MM.1S (cell line): ENCODE measurements at regions not wholly inside any gene's neighbourhood (a gene's known extent, or its start where the extent isn't known, plus 50 kb on each side); places are given as distances from the start of the nearest gene placed in this dataset.

Experiments used
- DNase-seq: peaks from one replicate; pipeline ENCODE4 v3.0.0-alpha.2; 2015
- H2AFZ ChIP-seq: fragments of 300-600 bp; sonication (generic); 2 replicates; pipeline ENCODE4 v1.6.0; 2016; ENCODE audit warnings: antibody characterized with exemption, low read length
- H3F3A ChIP-seq: fragments of 300-600 bp; sonication (generic); 2 replicates; pipeline ENCODE4 v1.6.1; 2016; ENCODE audit warnings: mild to moderate bottlenecking, antibody characterized with exemption, low read length, moderate library complexity, mixed read lengths; ENCODE audit not compliant: insufficient read depth
- H3K27ac ChIP-seq: fragments of 300-600 bp; sonication (generic); 2 replicates; pipeline ENCODE4 v1.5.1; 2016; ENCODE audit warnings: mild to moderate bottlenecking, low read length
- H3K27me3 ChIP-seq: fragments of 300-600 bp; sonication (generic); replicated peaks from 2 replicates; pipeline ENCODE4 v1.6.0; 2016; ENCODE audit warnings: low read length; ENCODE audit not compliant: insufficient read depth
- H3K36me3 ChIP-seq: fragments of 300-600 bp; sonication (generic); replicated peaks from 2 replicates; pipeline ENCODE4 v1.6.1; 2016; ENCODE audit warnings: mild to moderate bottlenecking, low read length, mixed read lengths; ENCODE audit not compliant: insufficient read depth
- H3K4me1 ChIP-seq: fragments of 300-600 bp; sonication (generic); 2 replicates; pipeline ENCODE4 v1.6.1; 2016; ENCODE audit warnings: low read length, mixed read lengths
- H3K4me2 ChIP-seq: fragments of 300-600 bp; sonication (generic); 2 replicates; pipeline ENCODE4 v1.6.0; 2016; ENCODE audit warnings: low read depth, low read length
- H3K4me3 ChIP-seq: fragments of 300-600 bp; sonication (generic); 2 replicates; pipeline ENCODE4 v1.5.1; 2016; ENCODE audit warnings: low read length, mixed read lengths
- H3K79me2 ChIP-seq: fragments of 300-600 bp; sonication (generic); 2 replicates; pipeline ENCODE4 v1.6.1; 2016; ENCODE audit warnings: mixed run types, low read length, mixed read lengths
- H3K9ac ChIP-seq: fragments of 300-600 bp; sonication (generic); 2 replicates; pipeline ENCODE4 v1.6.1; 2016; ENCODE audit warnings: low read length, mixed read lengths
- H3K9me2 ChIP-seq: fragments of 300-600 bp; sonication (generic); replicated peaks from 2 replicates; pipeline ENCODE4 v1.6.1; 2016; ENCODE audit warnings: mild to moderate bottlenecking, low read length, mixed read lengths; ENCODE audit not compliant: insufficient read depth
- H3K9me3 ChIP-seq: fragments of 300-600 bp; sonication (generic); replicated peaks from 2 replicates; pipeline ENCODE4 v1.6.1; 2016; ENCODE audit warnings: mild to moderate bottlenecking, low read length, mixed read lengths; ENCODE audit not compliant: insufficient read depth
- H4K20me1 ChIP-seq: fragments of 300-600 bp; sonication (generic); 2 replicates; pipeline ENCODE4 v1.6.1; 2016; ENCODE audit warnings: mild to moderate bottlenecking, low read length, moderate library complexity, mixed read lengths; ENCODE audit not compliant: insufficient read depth
- EZH2 ChIP-seq: fragments of 300-600 bp; sonication (generic); optimal IDR thresholded peaks from 2 replicates; pipeline ENCODE3; 2017; ENCODE audit warnings: low read depth, mild to moderate bottlenecking, antibody characterized with exemption, low read length, mixed read lengths
- EZH2phosphoT487 ChIP-seq: fragments of 300-600 bp; sonication (generic); IDR thresholded peaks from 2 replicates; pipeline ENCODE4 v1.6.1; 2018; ENCODE audit warnings: antibody characterized with exemption, low read length
- TF ChIP-seq, protein P1 (sequence below): fragments of 300-600 bp; sonication (generic); IDR thresholded peaks from 2 replicates; pipeline ENCODE4 v1.5.1; 2016; ENCODE audit warnings: antibody characterized with exemption, low read length, mixed read lengths

DNA sequence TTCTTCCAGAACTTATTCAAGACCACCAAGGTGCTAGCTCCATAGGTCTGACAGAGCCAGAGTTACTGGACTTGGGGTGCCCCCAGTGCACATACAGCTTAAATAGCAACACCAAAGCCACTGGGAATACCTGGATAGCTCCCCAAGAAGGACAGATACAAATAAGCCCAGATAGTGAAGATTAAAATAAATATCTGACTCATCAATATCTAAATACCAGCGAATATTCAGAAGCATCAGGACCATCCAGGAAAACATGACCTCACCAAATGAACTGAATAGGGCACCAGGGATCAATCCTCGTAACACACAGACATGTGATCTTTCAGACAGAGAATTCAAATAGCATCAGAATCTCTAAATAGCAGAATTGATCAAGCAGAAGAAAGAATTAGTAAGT, 931.6 kb downstream of the OTOL1 start:
- no peaks in the 10 kb centered on the region for H3K79me2 ChIP-seq
- no peak overlapping the region for H2AFZ ChIP-seq
- no peak overlapping the region for H3K9ac ChIP-seq
- H3K27me3 ChIP-seq = no peaks in the 10 kb centered on the region
- no peak overlapping the region for H3K4me2 ChIP-seq
- no peak overlapping the region for H3K27ac ChIP-seq
- H3K36me3 ChIP-seq = no peaks in the 10 kb centered on the region
- H3K9me3 ChIP-seq = no peaks in the 10 kb centered on the region
- no peaks in the 10 kb centered on the region for H3F3A ChIP-seq
- H3K4me3 ChIP-seq = no peak overlapping the region
- H3K4me1 ChIP-seq = no peaks in the 10 kb centered on the region
- no peaks in the 10 kb centered on the region for H4K20me1 ChIP-seq
- no peaks in the 10 kb centered on the region for H3K9me2 ChIP-seq
- DNase-seq = no peak
- TF ChIP-seq EZH2phosphoT487 (no peak), EZH2 (no peak)
- TF ChIP-seq, protein P1, sequence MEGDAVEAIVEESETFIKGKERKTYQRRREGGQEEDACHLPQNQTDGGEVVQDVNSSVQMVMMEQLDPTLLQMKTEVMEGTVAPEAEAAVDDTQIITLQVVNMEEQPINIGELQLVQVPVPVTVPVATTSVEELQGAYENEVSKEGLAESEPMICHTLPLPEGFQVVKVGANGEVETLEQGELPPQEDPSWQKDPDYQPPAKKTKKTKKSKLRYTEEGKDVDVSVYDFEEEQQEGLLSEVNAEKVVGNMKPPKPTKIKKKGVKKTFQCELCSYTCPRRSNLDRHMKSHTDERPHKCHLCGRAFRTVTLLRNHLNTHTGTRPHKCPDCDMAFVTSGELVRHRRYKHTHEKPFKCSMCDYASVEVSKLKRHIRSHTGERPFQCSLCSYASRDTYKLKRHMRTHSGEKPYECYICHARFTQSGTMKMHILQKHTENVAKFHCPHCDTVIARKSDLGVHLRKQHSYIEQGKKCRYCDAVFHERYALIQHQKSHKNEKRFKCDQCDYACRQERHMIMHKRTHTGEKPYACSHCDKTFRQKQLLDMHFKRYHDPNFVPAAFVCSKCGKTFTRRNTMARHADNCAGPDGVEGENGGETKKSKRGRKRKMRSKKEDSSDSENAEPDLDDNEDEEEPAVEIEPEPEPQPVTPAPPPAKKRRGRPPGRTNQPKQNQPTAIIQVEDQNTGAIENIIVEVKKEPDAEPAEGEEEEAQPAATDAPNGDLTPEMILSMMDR = no peak

GRCh38 chr3:162435750-162436149, 939.1 kb downstream of the OTOL1 start:
- H3F3A ChIP-seq = no peaks in the 10 kb centered on the region
- H2AFZ ChIP-seq = no peak overlapping the region
- H3K79me2 ChIP-seq = no peaks in the 10 kb centered on the region
- H3K9me2 ChIP-seq = no peaks in the 10 kb centered on the region
- no peaks in the 10 kb centered on the region for H3K36me3 ChIP-seq
- no peaks in the 10 kb centered on the region for H3K4me1 ChIP-seq
- no peak overlapping the region for H3K27ac ChIP-seq
- no peaks in the 10 kb centered on the region for H4K20me1 ChIP-seq
- H3K4me2 ChIP-seq = no peak overlapping the region
- H3K9ac ChIP-seq = no peak overlapping the region
- TF ChIP-seq EZH2 (no peak), EZH2phosphoT487 (no peak)
- TF ChIP-seq, protein P1 = no peak
- H3K27me3 ChIP-seq = no peaks in the 10 kb centered on the region
- no peak for DNase-seq
- H3K4me3 ChIP-seq = no peak overlapping the region
- H3K9me3 ChIP-seq = no peaks in the 10 kb centered on the region

DNA sequence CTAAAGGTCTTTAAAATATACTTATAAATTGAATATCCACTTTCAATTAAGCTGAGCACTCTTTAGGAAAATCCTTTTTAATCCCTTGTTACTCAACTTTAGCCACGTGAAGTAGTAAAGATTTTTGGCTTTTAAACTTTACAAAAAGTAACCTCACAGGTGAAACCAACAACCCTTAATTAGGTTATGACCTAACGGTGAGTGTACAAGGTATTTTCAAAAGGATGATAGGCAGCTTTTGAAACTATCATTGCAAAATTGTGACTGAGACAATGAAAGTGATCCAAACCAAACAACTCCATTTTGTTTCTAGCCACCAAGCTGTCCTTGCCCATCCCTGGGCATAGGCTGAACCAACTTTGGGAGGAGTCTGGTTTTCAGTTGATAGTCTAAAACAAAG, 940.2 kb downstream of the OTOL1 start:
- H3K79me2 ChIP-seq = no peaks in the 10 kb centered on the region
- H3K27me3 ChIP-seq = no peaks in the 10 kb centered on the region
- no peak for TF ChIP-seq EZH2
- TF ChIP-seq EZH2phosphoT487 = no peak
- TF ChIP-seq, protein P1 = no peak
- no peaks in the 10 kb centered on the region for H4K20me1 ChIP-seq
- no peak overlapping the region for H3K4me2 ChIP-seq
- no peaks in the 10 kb centered on the region for H3K9me2 ChIP-seq
- H3K36me3 ChIP-seq = no peaks in the 10 kb centered on the region
- no peaks in the 10 kb centered on the region for H3K9me3 ChIP-seq
- no peak overlapping the region for H3K27ac ChIP-seq
- no peak overlapping the region for H3K4me3 ChIP-seq
- H3F3A ChIP-seq = no peaks in the 10 kb centered on the region
- H3K9ac ChIP-seq = no peak overlapping the region
- H3K4me1 ChIP-seq = no peaks in the 10 kb centered on the region
- no peak for DNase-seq
- no peak overlapping the region for H2AFZ ChIP-seq
